ENCODE measurements at regions not wholly inside any gene's neighbourhood (a gene's known extent, or its start where the extent isn't known, plus 50 kb on each side); places are given as distances from the start of the nearest gene placed in this dataset.

DNA sequence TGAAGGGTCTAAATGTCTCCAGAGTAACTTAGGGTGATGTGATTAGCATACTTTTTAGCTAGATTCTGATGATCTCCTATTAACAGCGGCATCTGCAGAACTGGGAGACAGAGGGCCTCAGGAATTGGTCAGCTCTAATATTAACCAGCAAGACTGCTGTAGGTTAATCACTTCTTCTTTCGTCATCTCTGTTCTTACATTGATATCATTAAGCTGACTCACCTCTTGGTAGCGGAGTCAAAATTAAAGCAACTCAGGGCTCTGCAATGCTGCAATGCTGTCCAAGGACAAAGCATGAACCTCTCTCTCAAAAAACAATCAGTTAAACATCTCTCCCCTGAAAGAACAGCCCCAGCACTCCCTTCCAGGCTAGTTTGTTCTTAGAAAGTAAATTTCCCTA, 57.5 kb upstream of the TRA2B start:
- TF ChIP-seq, protein P1, sequence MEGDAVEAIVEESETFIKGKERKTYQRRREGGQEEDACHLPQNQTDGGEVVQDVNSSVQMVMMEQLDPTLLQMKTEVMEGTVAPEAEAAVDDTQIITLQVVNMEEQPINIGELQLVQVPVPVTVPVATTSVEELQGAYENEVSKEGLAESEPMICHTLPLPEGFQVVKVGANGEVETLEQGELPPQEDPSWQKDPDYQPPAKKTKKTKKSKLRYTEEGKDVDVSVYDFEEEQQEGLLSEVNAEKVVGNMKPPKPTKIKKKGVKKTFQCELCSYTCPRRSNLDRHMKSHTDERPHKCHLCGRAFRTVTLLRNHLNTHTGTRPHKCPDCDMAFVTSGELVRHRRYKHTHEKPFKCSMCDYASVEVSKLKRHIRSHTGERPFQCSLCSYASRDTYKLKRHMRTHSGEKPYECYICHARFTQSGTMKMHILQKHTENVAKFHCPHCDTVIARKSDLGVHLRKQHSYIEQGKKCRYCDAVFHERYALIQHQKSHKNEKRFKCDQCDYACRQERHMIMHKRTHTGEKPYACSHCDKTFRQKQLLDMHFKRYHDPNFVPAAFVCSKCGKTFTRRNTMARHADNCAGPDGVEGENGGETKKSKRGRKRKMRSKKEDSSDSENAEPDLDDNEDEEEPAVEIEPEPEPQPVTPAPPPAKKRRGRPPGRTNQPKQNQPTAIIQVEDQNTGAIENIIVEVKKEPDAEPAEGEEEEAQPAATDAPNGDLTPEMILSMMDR (conservative IDR thresholded peaks at IDR 0.05; ENCODE audit: low read length): no peak
- TF ChIP-seq EZH2phosphoT487 (IDR thresholded peaks at IDR 0.05; ENCODE audit: borderline replicate concordance, low read depth, low read length): no peak

Measured in OCI-LY7 (cell line).